Central memory CD8-positive, alpha-beta T cell (primary cell): ENCODE measurements at regions not wholly inside any gene's neighbourhood (a gene's known extent, or its start where the extent isn't known, plus 50 kb on each side); places are given as distances from the start of the nearest gene placed in this dataset.

Source experiments
- ATAC-seq: fragments of 150-1000 bp; cut with Tn5 transposase; replicated peaks from 2 replicates; pipeline ENCODE4 v1.10.0; 2022; ENCODE audit warnings: mild to moderate bottlenecking, moderate FRiP score, moderate number of reproducible peaks; ENCODE audit not compliant: poor library complexity, severe bottlenecking; ENCODE audit errors: extremely low read depth
- DNase-seq, 2 donors: peaks; one replicate each; pipeline ENCODE4 v3.0.0; 2021; ENCODE audit warnings: low spot score in 2 of 2
- H3K27ac Mint-ChIP-seq: one replicate; pipeline ENCODE4 v1.8.0; 2022; ENCODE audit warnings: low read depth, mild to moderate bottlenecking, moderate library complexity, mixed read lengths
- H3K27me3 Mint-ChIP-seq: one replicate; pipeline ENCODE4 v1.8.0; 2022; ENCODE audit warnings: mixed read lengths
- H3K36me3 Mint-ChIP-seq: one replicate; pipeline ENCODE4 v1.8.0; 2022; ENCODE audit warnings: mild to moderate bottlenecking, moderate library complexity, mixed read lengths; ENCODE audit not compliant: insufficient read depth
- H3K4me1 Mint-ChIP-seq: one replicate; pipeline ENCODE4 v1.8.0; 2022; ENCODE audit warnings: mixed read lengths
- H3K4me3 Mint-ChIP-seq: one replicate; pipeline ENCODE4 v1.8.0; 2022; ENCODE audit warnings: mild to moderate bottlenecking, moderate library complexity, mixed read lengths
- H3K9me3 Mint-ChIP-seq: one replicate; pipeline ENCODE4 v1.8.0; 2022; ENCODE audit warnings: mixed read lengths

GRCh38 chr5:98989727-98990126, 60.9 kb upstream of the CHD1 start:
- no peak for ATAC-seq
- H3K9me3 Mint-ChIP-seq = no peaks in the 10 kb centered on the region
- H3K4me1 Mint-ChIP-seq = peaks cover 6% of the 10 kb centered on the region
- no peak for DNase-seq
- no peak overlapping the region for H3K4me3 Mint-ChIP-seq
- H3K27ac Mint-ChIP-seq = no peak overlapping the region
- peaks cover 1% of the 10 kb centered on the region for H3K36me3 Mint-ChIP-seq
- H3K27me3 Mint-ChIP-seq = no peaks in the 10 kb centered on the region

- H3K27me3 Mint-ChIP-seq = peaks cover 11% of the 10 kb centered on the region
- H3K36me3 Mint-ChIP-seq = no peaks in the 10 kb centered on the region
- H3K4me3 Mint-ChIP-seq = no peak overlapping the region
- H3K4me1 Mint-ChIP-seq = peaks cover 6% of the 10 kb centered on the region
- no peaks in the 10 kb centered on the region for H3K9me3 Mint-ChIP-seq
- DNase-seq = no peak
- no peak for ATAC-seq
- no peak overlapping the region for H3K27ac Mint-ChIP-seq
Measured at GRCh38 chr5:98986587-98986986, 57.8 kb upstream of the CHD1 start.

GRCh38 chr5:98982880-98983279, 54.1 kb upstream of the CHD1 start:
- H3K27me3 Mint-ChIP-seq = peaks cover 11% of the 10 kb centered on the region
- H3K36me3 Mint-ChIP-seq = no peaks in the 10 kb centered on the region
- no peaks in the 10 kb centered on the region for H3K4me1 Mint-ChIP-seq
- H3K4me3 Mint-ChIP-seq = no peak overlapping the region
- no peaks in the 10 kb centered on the region for H3K9me3 Mint-ChIP-seq
- DNase-seq = no peak
- ATAC-seq = no peak
- H3K27ac Mint-ChIP-seq = no peak overlapping the region
